Astrocyte (in vitro differentiated cells and primary cell): ENCODE measurements at regions not wholly inside any gene's neighbourhood (a gene's known extent, or its start where the extent isn't known, plus 50 kb on each side); places are given as distances from the start of the nearest gene placed in this dataset.

Experiments
- EZH2 ChIP-seq: IDR thresholded peaks from 2 replicates; pipeline ENCODE4 v1.6.1; 2012; ENCODE audit warnings: mild to moderate bottlenecking, low read length, inconsistent platforms; ENCODE audit not compliant: insufficient read depth
- TF ChIP-seq, protein P1 (sequence below): IDR thresholded peaks from 2 replicates; pipeline ENCODE4 v1.5.1; 2011; ENCODE audit warnings: low read depth, mild to moderate bottlenecking, inconsistent platforms, low read length, moderate library complexity; ENCODE audit not compliant: insufficient read depth

DNA sequence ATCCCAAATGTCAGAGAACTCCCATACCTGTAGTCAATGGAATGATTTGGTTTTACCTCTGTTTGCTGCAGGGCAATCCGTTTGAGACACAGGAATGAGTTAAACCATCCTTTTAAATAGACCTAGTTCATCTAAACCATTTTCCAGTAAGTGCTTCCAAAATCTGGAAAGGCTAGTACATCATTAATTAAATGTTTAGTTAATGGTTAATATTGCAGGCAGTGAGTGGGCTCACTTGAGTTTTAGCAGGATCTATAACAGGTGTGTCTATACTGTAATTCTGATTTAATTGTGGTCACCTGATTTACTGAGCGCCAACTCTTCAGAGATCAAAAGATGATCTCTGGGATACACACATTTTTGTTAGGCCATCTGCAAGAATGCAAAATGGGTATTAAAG lies 353.9 kb upstream of the ROPN1 start:
- TF ChIP-seq, protein P1, sequence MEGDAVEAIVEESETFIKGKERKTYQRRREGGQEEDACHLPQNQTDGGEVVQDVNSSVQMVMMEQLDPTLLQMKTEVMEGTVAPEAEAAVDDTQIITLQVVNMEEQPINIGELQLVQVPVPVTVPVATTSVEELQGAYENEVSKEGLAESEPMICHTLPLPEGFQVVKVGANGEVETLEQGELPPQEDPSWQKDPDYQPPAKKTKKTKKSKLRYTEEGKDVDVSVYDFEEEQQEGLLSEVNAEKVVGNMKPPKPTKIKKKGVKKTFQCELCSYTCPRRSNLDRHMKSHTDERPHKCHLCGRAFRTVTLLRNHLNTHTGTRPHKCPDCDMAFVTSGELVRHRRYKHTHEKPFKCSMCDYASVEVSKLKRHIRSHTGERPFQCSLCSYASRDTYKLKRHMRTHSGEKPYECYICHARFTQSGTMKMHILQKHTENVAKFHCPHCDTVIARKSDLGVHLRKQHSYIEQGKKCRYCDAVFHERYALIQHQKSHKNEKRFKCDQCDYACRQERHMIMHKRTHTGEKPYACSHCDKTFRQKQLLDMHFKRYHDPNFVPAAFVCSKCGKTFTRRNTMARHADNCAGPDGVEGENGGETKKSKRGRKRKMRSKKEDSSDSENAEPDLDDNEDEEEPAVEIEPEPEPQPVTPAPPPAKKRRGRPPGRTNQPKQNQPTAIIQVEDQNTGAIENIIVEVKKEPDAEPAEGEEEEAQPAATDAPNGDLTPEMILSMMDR: no peak
- TF ChIP-seq EZH2: no peak
